ENCODE measurements at regions not wholly inside any gene's neighbourhood (a gene's known extent, or its start where the extent isn't known, plus 50 kb on each side); places are given as distances from the start of the nearest gene placed in this dataset.

- H3K27ac ChIP-seq (ENCODE audit: low read depth in 2 of 2, low read length in 1 of 2): no peak overlapping the region
- peaks cover 0 to 3% of the 10 kb centered on the region in 2 donors for H3K27me3 ChIP-seq (ENCODE audit: control insufficient read depth in 1 of 2, insufficient read depth in 2 of 2, low read length in 2 of 2)
- 72 to 76% methylated on average over 4 of the region's 4 CpGs for WGBS, 2 donors
- H3K4me1 ChIP-seq (ENCODE audit: control insufficient read depth in 2 of 2, insufficient read depth in 2 of 2, low read length in 1 of 2): no peaks in the 10 kb centered on the region
- H3K36me3 ChIP-seq (ENCODE audit: control insufficient read depth in 2 of 2, insufficient read depth in 2 of 2, low read length in 1 of 2): no peaks in the 10 kb centered on the region
- H3K4me3 ChIP-seq (ENCODE audit: low read depth in 1 of 2, low read length in 2 of 2): no peak overlapping the region
- H3K9me3 ChIP-seq (ENCODE audit: control insufficient read depth in 2 of 2, insufficient read depth in 1 of 2, low read depth in 1 of 2, low read length in 1 of 2): no peaks in the 10 kb centered on the region
Measured at GRCh38 chrX:118221270-118221669, 104.7 kb upstream of the KLHL13 start.

- Histone ChIP-seq H3K9me3 (ENCODE audit: control insufficient read depth in 2 of 2, insufficient read depth in 1 of 2, low read depth in 1 of 2, low read length in 1 of 2) (no peaks in the 10 kb centered on the region), H3K36me3 (ENCODE audit: control insufficient read depth in 2 of 2, insufficient read depth in 2 of 2, low read length in 1 of 2) (no peaks in the 10 kb centered on the region), H3K27me3 (ENCODE audit: control insufficient read depth in 1 of 2, insufficient read depth in 2 of 2, low read length in 2 of 2) (no peaks in the 10 kb centered on the region), H3K27ac (ENCODE audit: low read depth in 2 of 2, low read length in 1 of 2) (no peak overlapping the region), H3K4me3 (ENCODE audit: low read depth in 1 of 2, low read length in 2 of 2) (no peak overlapping the region), H3K4me1 (ENCODE audit: control insufficient read depth in 2 of 2, insufficient read depth in 2 of 2, low read length in 1 of 2) (no peaks in the 10 kb centered on the region)
- WGBS, 2 donors: 12 to 45% methylated on average over 3 of the region's 3 CpGs
Measured at GRCh38 chrX:118221733-118222132, 105.1 kb upstream of the KLHL13 start.

GRCh38 chrX:118222421-118222820 is 105.8 kb upstream of the KLHL13 start:
- Histone ChIP-seq H3K36me3 (ENCODE audit: control insufficient read depth in 2 of 2, insufficient read depth in 2 of 2, low read length in 1 of 2) (no peaks in the 10 kb centered on the region), H3K4me1 (ENCODE audit: control insufficient read depth in 2 of 2, insufficient read depth in 2 of 2, low read length in 1 of 2) (no peaks in the 10 kb centered on the region), H3K27ac (ENCODE audit: low read depth in 2 of 2, low read length in 1 of 2) (no peak overlapping the region), H3K27me3 (ENCODE audit: control insufficient read depth in 1 of 2, insufficient read depth in 2 of 2, low read length in 2 of 2) (no peaks in the 10 kb centered on the region), H3K4me3 (ENCODE audit: low read depth in 1 of 2, low read length in 2 of 2) (no peak overlapping the region), H3K9me3 (ENCODE audit: control insufficient read depth in 2 of 2, insufficient read depth in 1 of 2, low read depth in 1 of 2, low read length in 1 of 2) (no peaks in the 10 kb centered on the region)

- Histone ChIP-seq H3K9me3 (ENCODE audit: control insufficient read depth in 2 of 2, insufficient read depth in 1 of 2, low read depth in 1 of 2, low read length in 1 of 2) (no peaks in the 10 kb centered on the region), H3K27me3 (ENCODE audit: control insufficient read depth in 1 of 2, insufficient read depth in 2 of 2, low read length in 2 of 2) (no peaks in the 10 kb centered on the region), H3K4me1 (ENCODE audit: control insufficient read depth in 2 of 2, insufficient read depth in 2 of 2, low read length in 1 of 2) (no peaks in the 10 kb centered on the region), H3K4me3 (ENCODE audit: low read depth in 1 of 2, low read length in 2 of 2) (no peak overlapping the region), H3K36me3 (ENCODE audit: control insufficient read depth in 2 of 2, insufficient read depth in 2 of 2, low read length in 1 of 2) (no peaks in the 10 kb centered on the region), H3K27ac (ENCODE audit: low read depth in 2 of 2, low read length in 1 of 2) (peak overlapping the region in 1 of 2 donors; percentile 67)
- WGBS, 2 donors: 23 to 39% methylated on average over 3 of the region's 3 CpGs
Measured at GRCh38 chrX:118225711-118226428, 109.3 kb upstream of the KLHL13 start.

GRCh38 chrX:118228041-118228440 is 111.4 kb upstream of the KLHL13 start:
- 63 to 73% methylated on average over 4 of the region's 4 CpGs for WGBS, 2 donors
- H3K36me3 ChIP-seq (ENCODE audit: control insufficient read depth in 2 of 2, insufficient read depth in 2 of 2, low read length in 1 of 2): no peaks in the 10 kb centered on the region
- no peaks in the 10 kb centered on the region for H3K27me3 ChIP-seq (ENCODE audit: control insufficient read depth in 1 of 2, insufficient read depth in 2 of 2, low read length in 2 of 2)
- no peak overlapping the region for H3K4me3 ChIP-seq (ENCODE audit: low read depth in 1 of 2, low read length in 2 of 2)
- H3K27ac ChIP-seq (ENCODE audit: low read depth in 2 of 2, low read length in 1 of 2): no peak overlapping the region
- no peaks in the 10 kb centered on the region for H3K4me1 ChIP-seq (ENCODE audit: control insufficient read depth in 2 of 2, insufficient read depth in 2 of 2, low read length in 1 of 2)
- no peaks in the 10 kb centered on the region for H3K9me3 ChIP-seq (ENCODE audit: control insufficient read depth in 2 of 2, insufficient read depth in 1 of 2, low read depth in 1 of 2, low read length in 1 of 2)

GRCh38 chrX:118228456-118228855 is 111.8 kb upstream of the KLHL13 start:
- H3K27ac ChIP-seq (ENCODE audit: low read depth in 2 of 2, low read length in 1 of 2): no peak overlapping the region
- no peak overlapping the region for H3K4me3 ChIP-seq (ENCODE audit: low read depth in 1 of 2, low read length in 2 of 2)

GRCh38 chrX:118231464-118231863 is 114.4 kb upstream of the WDR44 start:
- no peak overlapping the region for H3K4me3 ChIP-seq (ENCODE audit: low read depth in 1 of 2, low read length in 2 of 2)
- peaks cover 0 to 2% of the 10 kb centered on the region in 2 donors for H3K9me3 ChIP-seq (ENCODE audit: control insufficient read depth in 2 of 2, insufficient read depth in 1 of 2, low read depth in 1 of 2, low read length in 1 of 2)
- no peaks in the 10 kb centered on the region for H3K36me3 ChIP-seq (ENCODE audit: control insufficient read depth in 2 of 2, insufficient read depth in 2 of 2, low read length in 1 of 2)
- H3K27me3 ChIP-seq (ENCODE audit: control insufficient read depth in 1 of 2, insufficient read depth in 2 of 2, low read length in 2 of 2): no peaks in the 10 kb centered on the region
- H3K4me1 ChIP-seq (ENCODE audit: control insufficient read depth in 2 of 2, insufficient read depth in 2 of 2, low read length in 1 of 2): no peaks in the 10 kb centered on the region
- H3K27ac ChIP-seq (ENCODE audit: low read depth in 2 of 2, low read length in 1 of 2): no peak overlapping the region

More at GRCh38 chrX:118228456-118228855, 111.8 kb upstream of the KLHL13 start:
- no peaks in the 10 kb centered on the region for H3K36me3 ChIP-seq (ENCODE audit: control insufficient read depth in 2 of 2, insufficient read depth in 2 of 2, low read length in 1 of 2)
- 80 to 93% methylated on average over 1 of the region's 1 CpG for WGBS, 2 donors
- H3K4me1 ChIP-seq (ENCODE audit: control insufficient read depth in 2 of 2, insufficient read depth in 2 of 2, low read length in 1 of 2): no peaks in the 10 kb centered on the region
- no peaks in the 10 kb centered on the region for H3K27me3 ChIP-seq (ENCODE audit: control insufficient read depth in 1 of 2, insufficient read depth in 2 of 2, low read length in 2 of 2)
- H3K9me3 ChIP-seq (ENCODE audit: control insufficient read depth in 2 of 2, insufficient read depth in 1 of 2, low read depth in 1 of 2, low read length in 1 of 2): no peaks in the 10 kb centered on the region

GRCh38 chrX:118239178-118239870 is 106.6 kb upstream of the WDR44 start:
- no peak overlapping the region for H3K4me3 ChIP-seq (ENCODE audit: low read depth in 1 of 2, low read length in 2 of 2)
- H3K27ac ChIP-seq (ENCODE audit: low read depth in 2 of 2, low read length in 1 of 2): no peak overlapping the region
- H3K27me3 ChIP-seq (ENCODE audit: control insufficient read depth in 1 of 2, insufficient read depth in 2 of 2, low read length in 2 of 2): no peaks in the 10 kb centered on the region
- no peaks in the 10 kb centered on the region for H3K4me1 ChIP-seq (ENCODE audit: control insufficient read depth in 2 of 2, insufficient read depth in 2 of 2, low read length in 1 of 2)
- H3K9me3 ChIP-seq (ENCODE audit: control insufficient read depth in 2 of 2, insufficient read depth in 1 of 2, low read depth in 1 of 2, low read length in 1 of 2): peaks cover 0 to 5% of the 10 kb centered on the region in 2 donors
- H3K36me3 ChIP-seq (ENCODE audit: control insufficient read depth in 2 of 2, insufficient read depth in 2 of 2, low read length in 1 of 2): no peaks in the 10 kb centered on the region
- 37 to 44% methylated on average over 2 of the region's 2 CpGs for WGBS, 2 donors

- no peaks in the 10 kb centered on the region for H3K27me3 ChIP-seq (ENCODE audit: control insufficient read depth in 1 of 2, insufficient read depth in 2 of 2, low read length in 2 of 2)
- 65 to 71% methylated on average over 6 of the region's 6 CpGs for WGBS, 2 donors
- peaks cover 0 to 4% of the 10 kb centered on the region in 2 donors for H3K9me3 ChIP-seq (ENCODE audit: control insufficient read depth in 2 of 2, insufficient read depth in 1 of 2, low read depth in 1 of 2, low read length in 1 of 2)
- no peak overlapping the region for H3K27ac ChIP-seq (ENCODE audit: low read depth in 2 of 2, low read length in 1 of 2)
- no peak overlapping the region for H3K4me3 ChIP-seq (ENCODE audit: low read depth in 1 of 2, low read length in 2 of 2)
- no peaks in the 10 kb centered on the region for H3K4me1 ChIP-seq (ENCODE audit: control insufficient read depth in 2 of 2, insufficient read depth in 2 of 2, low read length in 1 of 2)
- H3K36me3 ChIP-seq (ENCODE audit: control insufficient read depth in 2 of 2, insufficient read depth in 2 of 2, low read length in 1 of 2): no peaks in the 10 kb centered on the region
Measured at GRCh38 chrX:118239913-118240698, 105.8 kb upstream of the WDR44 start.
